ENCODE measurements at regions not wholly inside any gene's neighbourhood (a gene's known extent, or its start where the extent isn't known, plus 50 kb on each side); places are given as distances from the start of the nearest gene placed in this dataset.

GRCh38 chr10:129233351-129234148 is 233.5 kb upstream of the MGMT start:
- Histone ChIP-seq H3K9ac (ENCODE audit: insufficient read depth in 1 of 2, low read length in 2 of 2) (no peak overlapping the region), H3K36me3 (ENCODE audit: control insufficient read depth in 4 of 4, insufficient read depth in 4 of 4, low read length in 4 of 4) (no peaks in the 10 kb centered on the region), H3K27me3 (ENCODE audit: control insufficient read depth in 3 of 3, insufficient read depth in 3 of 3, low read length in 2 of 3) (peaks cover 0 to 7% (median 4%) of the 10 kb centered on the region in 3 donors), H3K9me3 (ENCODE audit: control insufficient read depth in 4 of 4, insufficient read depth in 3 of 4, low read length in 3 of 4) (peaks cover 0 to 2% (median 0%) of the 10 kb centered on the region in 4 donors), H3K27ac (ENCODE audit: low read depth in 1 of 2, low read length in 1 of 2) (no peak overlapping the region), H3K4me3 (no peak overlapping the region), H3K4me1 (ENCODE audit: control insufficient read depth in 5 of 5, insufficient read depth in 5 of 5, low read length in 5 of 5) (peaks cover 0 to 1% (median 0%) of the 10 kb centered on the region in 5 donors)
- ATAC-seq (ENCODE audit: insufficient read depth, low FRiP score) = no peak
- no peak for DNase-seq
- TF ChIP-seq, protein P1, sequence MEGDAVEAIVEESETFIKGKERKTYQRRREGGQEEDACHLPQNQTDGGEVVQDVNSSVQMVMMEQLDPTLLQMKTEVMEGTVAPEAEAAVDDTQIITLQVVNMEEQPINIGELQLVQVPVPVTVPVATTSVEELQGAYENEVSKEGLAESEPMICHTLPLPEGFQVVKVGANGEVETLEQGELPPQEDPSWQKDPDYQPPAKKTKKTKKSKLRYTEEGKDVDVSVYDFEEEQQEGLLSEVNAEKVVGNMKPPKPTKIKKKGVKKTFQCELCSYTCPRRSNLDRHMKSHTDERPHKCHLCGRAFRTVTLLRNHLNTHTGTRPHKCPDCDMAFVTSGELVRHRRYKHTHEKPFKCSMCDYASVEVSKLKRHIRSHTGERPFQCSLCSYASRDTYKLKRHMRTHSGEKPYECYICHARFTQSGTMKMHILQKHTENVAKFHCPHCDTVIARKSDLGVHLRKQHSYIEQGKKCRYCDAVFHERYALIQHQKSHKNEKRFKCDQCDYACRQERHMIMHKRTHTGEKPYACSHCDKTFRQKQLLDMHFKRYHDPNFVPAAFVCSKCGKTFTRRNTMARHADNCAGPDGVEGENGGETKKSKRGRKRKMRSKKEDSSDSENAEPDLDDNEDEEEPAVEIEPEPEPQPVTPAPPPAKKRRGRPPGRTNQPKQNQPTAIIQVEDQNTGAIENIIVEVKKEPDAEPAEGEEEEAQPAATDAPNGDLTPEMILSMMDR (IDR thresholded peaks at IDR 0.05; ENCODE audit: control extremely low read depth, extremely low read depth) = no peak
- 89 to 92% methylated on average over 15 of the region's 15 CpGs for WGBS, 2 donors

GRCh38 chr10:129236274-129236691 is 230.8 kb upstream of the MGMT start:
- no peak for DNase-seq
- H3K9me3 ChIP-seq (ENCODE audit: control insufficient read depth in 4 of 4, insufficient read depth in 3 of 4, low read length in 3 of 4) = peaks cover 0 to 2% (median 0%) of the 10 kb centered on the region in 4 donors

DNA sequence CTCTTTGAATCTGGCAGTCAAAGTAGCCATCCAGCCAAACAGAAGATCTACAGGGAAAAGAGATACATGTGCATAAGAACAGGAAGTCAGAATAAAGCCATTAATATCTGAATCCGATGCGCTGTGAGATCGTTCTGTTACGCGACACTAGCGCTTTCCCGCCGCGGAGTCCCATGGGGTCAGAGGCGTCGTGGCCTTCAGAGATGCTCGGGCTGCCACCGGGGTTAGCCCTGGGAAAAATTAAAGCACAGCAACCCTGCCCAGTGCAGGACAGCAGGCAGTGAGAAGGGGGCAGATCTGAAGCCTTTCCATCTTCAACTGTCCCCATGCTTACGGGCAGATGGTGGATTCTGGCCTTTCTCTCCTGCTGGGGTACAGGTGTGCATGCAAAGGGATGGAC is 225.6 kb upstream of the MGMT start:
- H3K27me3 ChIP-seq (ENCODE audit: control insufficient read depth in 3 of 3, insufficient read depth in 3 of 3, low read length in 2 of 3) = peaks cover 0 to 12% (median 0%) of the 10 kb centered on the region in 3 donors
- no peak for DNase-seq
- WGBS, 2 donors = 84 to 91% methylated on average over 14 of the region's 14 CpGs
- no peaks in the 10 kb centered on the region for H3K4me1 ChIP-seq (ENCODE audit: control insufficient read depth in 5 of 5, insufficient read depth in 5 of 5, low read length in 5 of 5)
- no peak overlapping the region for H3K4me3 ChIP-seq
- TF ChIP-seq, protein P1 (IDR thresholded peaks at IDR 0.05; ENCODE audit: control extremely low read depth, extremely low read depth) = no peak
- ATAC-seq (ENCODE audit: insufficient read depth, low FRiP score) = no peak
- H3K36me3 ChIP-seq (ENCODE audit: control insufficient read depth in 4 of 4, insufficient read depth in 4 of 4, low read length in 4 of 4) = no peaks in the 10 kb centered on the region
- H3K27ac ChIP-seq (ENCODE audit: low read depth in 1 of 2, low read length in 1 of 2) = no peak overlapping the region
- no peak overlapping the region for H3K9ac ChIP-seq (ENCODE audit: insufficient read depth in 1 of 2, low read length in 2 of 2)
- no peaks in the 10 kb centered on the region for H3K9me3 ChIP-seq (ENCODE audit: control insufficient read depth in 4 of 4, insufficient read depth in 3 of 4, low read length in 3 of 4)

More at GRCh38 chr10:129236274-129236691, 230.8 kb upstream of the MGMT start:
- H3K27ac ChIP-seq (ENCODE audit: low read depth in 1 of 2, low read length in 1 of 2) = no peak overlapping the region
- peaks cover 0 to 7% (median 4%) of the 10 kb centered on the region in 3 donors for H3K27me3 ChIP-seq (ENCODE audit: control insufficient read depth in 3 of 3, insufficient read depth in 3 of 3, low read length in 2 of 3)
- no peak overlapping the region for H3K4me3 ChIP-seq
- no peaks in the 10 kb centered on the region for H3K36me3 ChIP-seq (ENCODE audit: control insufficient read depth in 4 of 4, insufficient read depth in 4 of 4, low read length in 4 of 4)
- ATAC-seq (ENCODE audit: insufficient read depth, low FRiP score) = no peak
- TF ChIP-seq, protein P1 (IDR thresholded peaks at IDR 0.05; ENCODE audit: control extremely low read depth, extremely low read depth) = no peak
- H3K9ac ChIP-seq (ENCODE audit: insufficient read depth in 1 of 2, low read length in 2 of 2) = no peak overlapping the region
- H3K4me1 ChIP-seq (ENCODE audit: control insufficient read depth in 5 of 5, insufficient read depth in 5 of 5, low read length in 5 of 5) = peaks cover 0 to 1% (median 0%) of the 10 kb centered on the region in 5 donors
- 89 to 92% methylated on average over 17 of the region's 17 CpGs for WGBS, 2 donors

All from lung (tissue), 11 donors.